ENCODE measurements at regions not wholly inside any gene's neighbourhood (a gene's known extent, or its start where the extent isn't known, plus 50 kb on each side); places are given as distances from the start of the nearest gene placed in this dataset.

DNA sequence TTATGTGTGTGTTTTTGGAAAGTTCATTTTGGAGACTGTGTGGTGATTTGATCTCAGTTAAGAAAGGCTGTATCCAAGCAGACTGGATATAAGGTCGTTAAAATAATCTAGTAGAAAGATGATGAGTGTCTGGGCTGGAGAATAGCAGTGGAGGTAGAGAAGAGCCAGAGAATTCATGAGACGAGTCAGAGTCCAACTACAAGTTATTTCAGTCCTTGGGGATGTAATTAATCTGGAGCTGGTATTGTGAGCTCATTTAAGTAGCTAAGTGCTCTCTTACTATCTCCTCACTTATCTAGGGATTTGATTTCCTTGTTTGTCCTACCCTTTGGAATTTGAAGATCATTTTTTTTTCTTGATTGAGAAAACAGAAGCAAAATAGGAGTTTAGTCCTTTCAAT is 1219.0 kb upstream of the ADGRL4 start:
- H3K36me3 ChIP-seq: no peaks in the 10 kb centered on the region
- TF ChIP-seq, protein P1, sequence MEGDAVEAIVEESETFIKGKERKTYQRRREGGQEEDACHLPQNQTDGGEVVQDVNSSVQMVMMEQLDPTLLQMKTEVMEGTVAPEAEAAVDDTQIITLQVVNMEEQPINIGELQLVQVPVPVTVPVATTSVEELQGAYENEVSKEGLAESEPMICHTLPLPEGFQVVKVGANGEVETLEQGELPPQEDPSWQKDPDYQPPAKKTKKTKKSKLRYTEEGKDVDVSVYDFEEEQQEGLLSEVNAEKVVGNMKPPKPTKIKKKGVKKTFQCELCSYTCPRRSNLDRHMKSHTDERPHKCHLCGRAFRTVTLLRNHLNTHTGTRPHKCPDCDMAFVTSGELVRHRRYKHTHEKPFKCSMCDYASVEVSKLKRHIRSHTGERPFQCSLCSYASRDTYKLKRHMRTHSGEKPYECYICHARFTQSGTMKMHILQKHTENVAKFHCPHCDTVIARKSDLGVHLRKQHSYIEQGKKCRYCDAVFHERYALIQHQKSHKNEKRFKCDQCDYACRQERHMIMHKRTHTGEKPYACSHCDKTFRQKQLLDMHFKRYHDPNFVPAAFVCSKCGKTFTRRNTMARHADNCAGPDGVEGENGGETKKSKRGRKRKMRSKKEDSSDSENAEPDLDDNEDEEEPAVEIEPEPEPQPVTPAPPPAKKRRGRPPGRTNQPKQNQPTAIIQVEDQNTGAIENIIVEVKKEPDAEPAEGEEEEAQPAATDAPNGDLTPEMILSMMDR (IDR thresholded peaks at IDR 0.05): no peak
- DNase-seq (ENCODE audit: low spot score) (no peak), ATAC-seq (ENCODE audit: insufficient number of reproducible peaks, low FRiP score, low read depth) (no peak)
- H3K9me3 ChIP-seq: no peaks in the 10 kb centered on the region
- no peak overlapping the region for H3K4me3 ChIP-seq
- H3K27ac ChIP-seq: no peak overlapping the region
- H3K27me3 ChIP-seq (replicated peaks; ENCODE audit: insufficient read depth): no peaks in the 10 kb centered on the region
- H3K4me1 ChIP-seq (ENCODE audit: control insufficient read depth in 1 of 2, low read depth in 2 of 2): no peaks in the 10 kb centered on the region

DNA sequence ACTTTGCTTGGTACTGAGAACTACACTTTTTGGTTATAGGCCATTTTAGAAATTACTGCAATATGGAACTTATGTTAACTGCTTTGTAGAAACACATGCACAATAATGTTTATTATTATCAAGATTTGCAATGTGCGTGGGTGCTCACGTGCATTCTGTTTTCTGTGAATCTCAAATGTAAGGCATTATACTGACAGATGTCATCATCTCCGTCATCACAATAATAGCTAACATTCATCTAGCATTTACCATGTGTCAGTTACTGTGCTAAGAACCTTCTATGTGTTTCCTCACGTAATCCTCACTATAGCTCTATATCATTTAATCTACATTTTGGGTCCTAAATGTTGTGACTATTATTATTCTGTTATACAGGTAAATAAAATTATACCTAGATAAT is 1214.8 kb upstream of the ADGRL4 start:
- no peaks in the 10 kb centered on the region for H3K4me1 ChIP-seq (ENCODE audit: control insufficient read depth in 1 of 2, low read depth in 2 of 2)
- TF ChIP-seq, protein P1 (IDR thresholded peaks at IDR 0.05): no peak
- no peak for ATAC-seq (ENCODE audit: insufficient number of reproducible peaks, low FRiP score, low read depth)

DNA sequence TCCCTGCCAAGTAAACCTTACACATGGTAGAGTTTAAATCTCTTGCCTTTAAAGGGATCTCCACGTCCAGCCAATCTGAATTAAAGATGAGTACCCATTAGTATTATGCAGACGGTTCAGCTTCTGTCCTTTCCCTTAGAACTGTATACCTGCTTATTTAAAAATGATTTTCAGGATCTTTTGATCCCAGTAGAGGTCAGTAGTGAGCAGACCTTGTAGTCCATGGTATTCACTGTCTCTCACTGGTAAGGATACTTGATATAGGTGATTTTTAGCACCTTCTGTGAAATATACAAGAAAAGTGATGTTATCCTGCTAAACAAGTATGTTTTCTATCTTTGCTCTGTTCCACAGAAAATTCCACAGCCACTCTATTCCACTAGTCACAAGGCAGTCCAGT is 1211.6 kb upstream of the ADGRL4 start:
- H3K27me3 ChIP-seq (replicated peaks; ENCODE audit: insufficient read depth): no peaks in the 10 kb centered on the region
- H3K36me3 ChIP-seq: no peaks in the 10 kb centered on the region
- no peaks in the 10 kb centered on the region for H3K4me1 ChIP-seq (ENCODE audit: control insufficient read depth in 1 of 2, low read depth in 2 of 2)
- ATAC-seq (ENCODE audit: insufficient number of reproducible peaks, low FRiP score, low read depth): no peak
- TF ChIP-seq, protein P1 (IDR thresholded peaks at IDR 0.05): no peak
- H3K27ac ChIP-seq: no peak overlapping the region
- no peak for DNase-seq (ENCODE audit: low spot score)
- no peak overlapping the region for H3K4me3 ChIP-seq
- H3K9me3 ChIP-seq: no peaks in the 10 kb centered on the region

More for the DNA sequence above, 1214.8 kb upstream of the ADGRL4 start:
- Histone ChIP-seq H3K36me3 (no peaks in the 10 kb centered on the region), H3K4me3 (no peak overlapping the region), H3K9me3 (no peaks in the 10 kb centered on the region), H3K27ac (no peak overlapping the region), H3K27me3 (replicated peaks; ENCODE audit: insufficient read depth) (no peaks in the 10 kb centered on the region)
- no peak for DNase-seq (ENCODE audit: low spot score)

DNA sequence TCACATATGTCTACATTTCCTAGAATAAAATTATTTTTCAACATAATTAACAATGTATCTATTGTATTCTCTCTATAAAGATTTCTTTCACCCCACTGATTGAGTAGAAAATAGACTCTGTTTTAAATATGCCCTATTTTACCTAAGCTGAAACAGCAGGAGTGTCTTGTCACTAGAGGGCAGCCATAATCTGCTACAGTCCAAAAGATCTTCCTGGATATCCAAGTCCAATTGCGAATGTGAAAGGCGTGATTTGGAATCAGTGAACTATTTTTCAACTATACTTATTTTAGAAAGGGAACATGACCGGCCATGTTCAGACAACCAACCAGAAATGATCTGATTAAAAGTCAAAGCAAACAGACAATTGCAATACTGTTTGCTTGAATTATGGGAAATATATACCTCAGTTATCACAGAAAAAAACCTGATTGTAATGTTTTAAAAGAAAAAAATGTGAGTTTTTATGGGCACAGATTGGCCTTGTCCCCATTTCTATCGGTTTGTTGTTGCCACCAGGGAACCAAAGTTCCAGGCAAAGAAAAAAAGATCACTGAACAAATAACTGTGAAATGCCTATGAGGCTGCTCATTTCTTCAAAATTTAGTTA is 1211.0 kb upstream of the ADGRL4 start:
- H3K9me3 ChIP-seq: no peaks in the 10 kb centered on the region
- no peaks in the 10 kb centered on the region for H3K27me3 ChIP-seq (replicated peaks; ENCODE audit: insufficient read depth)
- no peak overlapping the region for H3K4me3 ChIP-seq
- no peaks in the 10 kb centered on the region for H3K36me3 ChIP-seq
- ATAC-seq (ENCODE audit: insufficient number of reproducible peaks, low FRiP score, low read depth): no peak
- H3K4me1 ChIP-seq (ENCODE audit: control insufficient read depth in 1 of 2, low read depth in 2 of 2): no peaks in the 10 kb centered on the region
- TF ChIP-seq, protein P1 (IDR thresholded peaks at IDR 0.05): no peak
- no peak for DNase-seq (ENCODE audit: low spot score)
- H3K27ac ChIP-seq: no peak overlapping the region

DNA sequence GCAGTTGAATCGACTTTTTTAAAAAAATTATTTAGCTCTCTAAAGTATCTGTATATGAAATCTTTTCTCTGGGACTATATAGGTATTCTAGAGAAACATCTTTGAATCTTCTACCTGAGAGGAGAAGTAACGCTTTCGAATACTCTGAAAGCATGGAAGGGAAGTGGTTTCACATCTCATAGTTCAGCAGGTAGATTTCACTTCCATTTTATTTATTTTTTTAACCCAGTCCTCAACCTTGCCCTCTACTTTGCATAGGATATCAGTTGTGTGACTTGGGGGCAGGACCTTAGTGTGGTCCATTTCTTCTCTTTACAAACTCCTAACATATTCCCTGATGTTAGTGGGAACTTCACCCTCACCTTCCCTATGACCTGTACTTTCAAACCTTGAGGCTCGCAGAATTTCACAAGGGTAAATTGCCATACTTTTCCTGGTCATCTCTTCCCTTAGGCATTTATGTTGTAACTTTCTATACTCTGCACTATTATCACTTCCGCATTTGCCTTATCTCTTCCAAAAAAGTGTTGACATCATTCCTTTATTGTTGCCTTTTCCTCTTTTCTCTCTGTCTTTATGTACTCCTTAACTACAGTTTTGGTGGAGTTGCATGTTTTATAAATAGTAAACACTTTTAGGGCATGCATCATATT is 1208.5 kb upstream of the ADGRL4 start:
- H3K36me3 ChIP-seq: no peaks in the 10 kb centered on the region
- H3K9me3 ChIP-seq: no peaks in the 10 kb centered on the region
- no peak for DNase-seq (ENCODE audit: low spot score)
- ATAC-seq (ENCODE audit: insufficient number of reproducible peaks, low FRiP score, low read depth): no peak
- no peaks in the 10 kb centered on the region for H3K27me3 ChIP-seq (replicated peaks; ENCODE audit: insufficient read depth)
- TF ChIP-seq, protein P1 (IDR thresholded peaks at IDR 0.05): no peak
- no peak overlapping the region for H3K4me3 ChIP-seq
- H3K27ac ChIP-seq: no peak overlapping the region
- no peaks in the 10 kb centered on the region for H3K4me1 ChIP-seq (ENCODE audit: control insufficient read depth in 1 of 2, low read depth in 2 of 2)
